NCI-H2171 treated with DMSO at 0.1 percent for 48 hours (cell line): ENCODE measurements at regions not wholly inside any gene's neighbourhood (a gene's known extent, or its start where the extent isn't known, plus 50 kb on each side); places are given as distances from the start of the nearest gene placed in this dataset.
A peak's percentile ranks its signal among the peaks of the same experiment; 100 is the strongest.
"Not testable (repeated sequence)": the region's sequence is repeated elsewhere in the genome, so short reads cannot be mapped to it uniquely, and the experiment has no call there.

Experiments used
- DNase-seq: peaks from one replicate; lab custom pipeline; 2025; lab: John Stamatoyannopoulos, UW

DNA sequence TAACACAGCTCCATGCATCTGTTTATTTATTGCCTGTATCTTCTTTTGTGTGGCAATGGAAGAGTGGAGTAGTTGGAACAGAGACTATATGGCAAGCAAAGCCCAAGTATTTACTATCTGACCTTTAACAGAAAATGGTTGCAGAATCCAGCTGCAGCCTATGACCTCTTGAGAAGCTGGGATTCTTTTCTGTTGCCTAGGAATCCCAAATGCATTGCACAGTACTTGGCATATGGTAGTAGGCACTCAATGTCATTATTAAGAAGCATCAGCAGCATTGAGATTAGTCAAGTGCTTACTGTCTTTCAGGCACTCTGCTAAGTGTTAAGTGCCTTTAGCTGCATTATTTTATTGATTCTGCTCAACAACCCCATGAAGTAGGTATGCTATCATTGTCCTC, 331.6 kb downstream of the CCDC85A start:
- peak; percentile 78 for DNase-seq

- no peak for DNase-seq
Observed at GRCh38 chr2:56519806-56520205, 336.0 kb downstream of the CCDC85A start.

DNA sequence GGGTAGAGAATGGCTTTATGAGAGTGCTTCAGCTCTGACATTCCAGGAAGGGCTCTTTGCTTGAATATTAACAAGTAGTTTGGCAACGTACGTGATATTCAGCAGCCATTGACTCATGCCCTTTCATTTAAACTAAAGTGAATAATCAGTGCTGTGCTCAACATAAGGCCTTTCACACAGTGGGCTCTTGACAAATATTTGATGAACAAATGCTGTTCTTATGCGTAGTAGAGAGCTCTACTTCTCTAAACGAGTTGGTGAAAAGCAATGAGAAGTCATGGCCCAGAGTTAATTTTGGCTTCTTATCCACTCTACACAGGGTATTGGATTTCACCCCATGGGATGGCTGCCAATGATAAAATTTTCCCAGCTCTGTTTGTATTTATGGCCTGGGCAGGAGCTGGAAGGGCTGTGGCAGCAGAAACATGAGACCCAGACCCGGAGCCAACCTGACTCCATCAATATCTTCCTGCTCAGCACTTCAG, 338.9 kb downstream of the CCDC85A start:
- peak; percentile 93 for DNase-seq

- no peak for DNase-seq
Observed at GRCh38 chr2:56523816-56524215, 340.0 kb downstream of the CCDC85A start.

DNA sequence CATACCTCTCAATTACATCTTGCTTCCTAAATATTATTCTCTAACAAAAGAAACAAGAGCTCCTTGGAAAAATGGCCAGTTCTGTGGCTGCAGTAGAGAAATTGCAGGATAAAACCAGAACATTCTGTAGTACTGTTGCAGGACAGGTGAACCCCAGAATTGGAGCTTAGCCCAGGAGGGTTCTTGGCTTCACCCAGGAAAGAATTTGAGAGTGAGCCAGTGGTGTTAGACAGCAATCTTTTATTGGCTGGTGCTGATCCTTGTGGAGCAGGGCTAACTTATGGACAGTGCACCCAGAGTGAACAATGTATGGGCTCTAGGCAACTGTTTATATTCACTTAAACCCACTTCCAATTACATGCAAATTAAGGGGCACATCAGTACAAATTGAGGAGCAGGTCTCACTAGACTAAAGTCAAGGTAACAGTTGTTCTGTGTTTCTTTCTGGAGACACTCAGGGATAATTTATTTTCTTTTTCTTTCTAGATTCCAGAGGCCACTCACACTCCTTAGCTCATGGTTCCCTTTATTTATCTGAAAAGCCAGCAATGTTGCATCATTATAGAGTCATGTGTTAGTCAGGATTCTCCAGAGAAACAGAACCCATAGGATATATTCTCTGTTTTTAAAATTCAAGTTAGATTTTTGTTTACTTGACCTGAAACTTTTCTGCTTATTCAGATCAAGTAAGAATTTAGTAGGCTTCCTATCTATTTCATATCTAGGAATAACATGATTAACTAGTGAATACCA, 348.1 kb downstream of the CCDC85A start:
- DNase-seq, result no peak

DNA sequence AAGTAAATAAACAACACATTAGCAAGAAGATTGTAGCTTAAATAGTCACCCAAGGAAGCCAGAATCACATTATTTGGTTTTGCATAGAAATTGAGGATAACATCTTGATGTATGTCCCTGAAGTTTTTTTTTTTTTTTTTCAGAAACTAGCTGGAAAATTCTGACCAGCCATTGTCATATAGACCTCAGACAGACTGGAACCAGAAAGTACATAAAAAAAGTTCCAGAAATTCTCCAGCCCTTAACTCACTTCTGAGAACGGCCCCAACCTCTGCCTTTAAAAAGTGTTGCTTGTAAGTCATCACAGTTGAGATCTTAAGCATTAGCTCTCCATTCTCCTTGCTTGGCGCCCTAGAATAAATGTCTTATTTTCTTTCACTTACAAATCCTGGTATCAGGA, 350.5 kb downstream of the CCDC85A start:
- DNase-seq, result no peak

GRCh38 chr2:56537756-56538155, 354.0 kb downstream of the CCDC85A start:
- no peak for DNase-seq

- DNase-seq, result no peak
Observed at GRCh38 chr2:56539618-56540017, 355.8 kb downstream of the CCDC85A start.

DNA sequence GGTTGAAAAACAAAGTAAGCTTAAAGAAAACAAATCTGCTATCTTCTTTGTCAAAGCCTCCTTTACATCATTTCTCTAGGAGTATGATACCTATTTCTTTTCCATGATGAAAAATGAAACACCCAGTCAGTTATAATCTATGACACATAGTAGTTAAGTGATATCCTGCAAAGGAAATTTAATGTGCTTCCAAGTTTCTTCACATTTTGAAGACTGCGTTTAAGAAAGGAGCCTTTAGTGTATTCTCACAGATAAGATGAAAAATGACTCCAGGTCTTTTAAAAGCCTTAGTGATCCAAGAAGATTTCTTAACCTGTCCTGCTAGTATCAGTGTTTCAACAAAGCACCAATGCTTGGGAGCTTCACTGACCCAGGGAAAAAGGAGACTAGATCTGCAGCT, 356.7 kb downstream of the CCDC85A start:
- DNase-seq, result no peak

GRCh38 chr2:56540916-56541315, 357.1 kb downstream of the CCDC85A start:
- no peak for DNase-seq

GRCh38 chr2:56542213-56542612, 358.4 kb downstream of the CCDC85A start:
- no peak for DNase-seq

DNA sequence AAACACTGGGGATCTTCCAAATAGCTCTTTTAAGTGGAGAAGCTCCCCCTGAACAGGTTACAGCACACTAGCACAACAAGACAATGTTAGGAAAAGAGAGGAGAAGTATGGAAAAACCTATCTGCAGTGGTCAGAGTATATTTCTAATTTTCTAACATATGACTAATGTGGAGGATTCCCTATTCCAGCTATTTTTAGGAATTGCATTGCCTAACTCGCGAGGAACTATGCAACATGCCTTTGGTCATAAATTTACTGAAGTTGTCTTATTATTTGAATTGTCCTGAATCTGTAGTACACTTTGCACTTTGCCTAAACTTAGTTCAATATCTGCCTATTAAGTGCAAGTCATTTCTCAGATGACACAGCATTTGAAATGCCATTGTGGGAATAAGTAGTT, 381.4 kb downstream of the CCDC85A start:
- no peak for DNase-seq

DNA sequence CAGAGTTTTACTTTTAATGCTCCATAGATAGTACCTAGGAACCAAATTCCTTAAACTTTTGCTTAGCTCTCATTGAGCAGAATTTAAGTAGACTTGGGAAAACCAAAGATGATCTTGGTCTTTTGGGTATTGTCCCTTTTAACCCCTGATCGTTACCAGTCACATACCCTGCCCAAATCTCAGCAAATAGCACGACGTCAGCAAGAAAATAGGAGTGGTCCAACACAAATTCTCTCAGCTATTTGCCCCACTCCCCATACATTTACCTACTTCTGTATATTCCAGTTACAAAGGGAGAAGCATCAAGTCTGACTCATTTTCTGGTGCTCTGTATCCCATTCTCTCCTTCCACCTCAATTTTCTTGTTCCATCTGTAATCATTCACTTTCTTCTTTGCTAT, 387.3 kb downstream of the CCDC85A start:
- DNase-seq, result no peak

GRCh38 chr2:56576001-56576400, 392.2 kb downstream of the CCDC85A start:
- no peak for DNase-seq

- DNase-seq, result no peak
Observed at GRCh38 chr2:56580242-56580641, 396.5 kb downstream of the CCDC85A start.

DNA sequence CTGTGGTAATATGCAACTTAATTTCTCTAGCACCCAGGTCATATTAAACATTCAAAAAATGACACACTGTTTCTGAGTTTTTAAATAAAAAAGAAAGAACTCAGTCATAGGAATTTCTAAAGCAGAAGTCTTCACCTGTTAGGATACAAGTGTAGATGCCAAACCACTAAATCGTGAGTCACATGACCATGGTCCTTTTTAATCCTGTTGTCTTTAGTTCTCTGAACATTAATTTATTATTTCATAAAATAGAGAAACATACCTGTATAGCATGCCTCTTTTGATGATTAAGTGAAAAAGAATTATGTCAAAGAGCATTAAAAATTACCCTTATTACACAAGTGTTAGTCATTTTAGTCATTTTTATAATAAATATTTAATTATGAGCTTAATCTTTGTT, 398.8 kb downstream of the CCDC85A start:
- no peak for DNase-seq

GRCh38 chr2:56583796-56584315, 400.1 kb downstream of the CCDC85A start:
- no peak for DNase-seq

GRCh38 chr2:56587456-56587855, 403.7 kb downstream of the CCDC85A start:
- no peak for DNase-seq

DNA sequence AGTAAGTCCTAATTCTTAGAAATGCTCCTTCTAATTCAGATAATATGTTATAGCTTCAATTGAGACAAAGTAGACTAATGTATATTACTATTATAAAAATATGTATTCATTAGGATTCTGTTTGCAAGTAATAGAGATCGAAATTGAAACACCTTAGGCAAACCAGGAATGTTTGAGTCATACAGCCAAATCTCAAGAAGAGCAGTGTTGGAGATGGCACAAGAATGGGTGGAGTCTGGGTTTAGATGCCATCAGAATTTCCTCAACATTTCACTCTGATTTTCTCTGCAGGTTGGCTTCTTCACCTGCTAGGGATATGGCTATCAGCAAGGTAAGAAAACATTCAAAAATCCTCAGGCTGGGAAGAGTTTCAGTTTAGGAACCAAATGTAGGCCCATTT, 405.4 kb downstream of the CCDC85A start:
- DNase-seq, result no peak

GRCh38 chr2:56589835-56590234, 406.0 kb downstream of the CCDC85A start:
- no peak for DNase-seq

- no peak for DNase-seq
Observed at GRCh38 chr2:56590611-56591010, 406.8 kb downstream of the CCDC85A start.

- not testable (repeated sequence) for DNase-seq
Observed at GRCh38 chr2:56606086-56606485, 422.3 kb downstream of the CCDC85A start.

DNA sequence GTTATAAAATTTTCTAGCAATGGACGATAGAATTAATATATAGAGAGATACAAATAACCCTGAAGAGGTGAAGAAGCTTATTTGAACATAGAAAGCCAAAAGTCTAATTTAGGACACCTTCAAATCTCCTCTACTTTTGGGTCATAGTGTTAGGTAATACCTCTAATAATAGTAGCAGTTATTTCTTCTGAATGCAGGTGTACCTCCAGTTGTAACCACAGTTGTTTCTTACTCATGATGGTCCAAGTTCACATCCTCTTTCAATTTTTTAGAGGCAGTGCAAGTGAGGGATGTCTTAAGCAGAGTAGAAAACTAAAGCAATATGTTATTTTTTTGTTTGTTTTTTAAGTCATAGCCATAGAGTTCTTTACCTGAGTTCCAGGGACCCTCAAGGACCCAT, 429.5 kb downstream of the CCDC85A start:
- no peak for DNase-seq

- DNase-seq, result no peak
Observed at GRCh38 chr2:56613920-56614319, 430.1 kb downstream of the CCDC85A start.
